ENCODE measurements at regions not wholly inside any gene's neighbourhood (a gene's known extent, or its start where the extent isn't known, plus 50 kb on each side); places are given as distances from the start of the nearest gene placed in this dataset.

DNA sequence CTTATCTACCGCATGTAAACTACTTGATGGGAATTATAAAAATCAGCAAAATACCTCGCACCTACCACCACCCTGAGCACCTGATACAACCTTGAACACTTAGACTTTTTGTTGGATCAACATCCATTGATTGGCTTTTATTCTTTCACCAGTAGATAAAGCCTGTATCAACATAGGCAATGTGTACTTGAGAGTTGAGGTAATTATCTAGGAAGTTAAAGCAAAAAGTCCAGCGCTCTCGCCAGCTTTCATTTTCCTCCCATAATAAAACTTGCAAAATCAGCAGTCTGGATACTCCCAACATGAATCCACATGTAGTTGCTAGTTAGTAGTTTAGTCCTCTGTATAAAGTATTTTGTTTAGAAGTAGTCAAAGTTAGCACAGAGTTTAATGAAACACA lies 132.0 kb upstream of the PRDM1 start:
- no peak for DNase-seq

DNA sequence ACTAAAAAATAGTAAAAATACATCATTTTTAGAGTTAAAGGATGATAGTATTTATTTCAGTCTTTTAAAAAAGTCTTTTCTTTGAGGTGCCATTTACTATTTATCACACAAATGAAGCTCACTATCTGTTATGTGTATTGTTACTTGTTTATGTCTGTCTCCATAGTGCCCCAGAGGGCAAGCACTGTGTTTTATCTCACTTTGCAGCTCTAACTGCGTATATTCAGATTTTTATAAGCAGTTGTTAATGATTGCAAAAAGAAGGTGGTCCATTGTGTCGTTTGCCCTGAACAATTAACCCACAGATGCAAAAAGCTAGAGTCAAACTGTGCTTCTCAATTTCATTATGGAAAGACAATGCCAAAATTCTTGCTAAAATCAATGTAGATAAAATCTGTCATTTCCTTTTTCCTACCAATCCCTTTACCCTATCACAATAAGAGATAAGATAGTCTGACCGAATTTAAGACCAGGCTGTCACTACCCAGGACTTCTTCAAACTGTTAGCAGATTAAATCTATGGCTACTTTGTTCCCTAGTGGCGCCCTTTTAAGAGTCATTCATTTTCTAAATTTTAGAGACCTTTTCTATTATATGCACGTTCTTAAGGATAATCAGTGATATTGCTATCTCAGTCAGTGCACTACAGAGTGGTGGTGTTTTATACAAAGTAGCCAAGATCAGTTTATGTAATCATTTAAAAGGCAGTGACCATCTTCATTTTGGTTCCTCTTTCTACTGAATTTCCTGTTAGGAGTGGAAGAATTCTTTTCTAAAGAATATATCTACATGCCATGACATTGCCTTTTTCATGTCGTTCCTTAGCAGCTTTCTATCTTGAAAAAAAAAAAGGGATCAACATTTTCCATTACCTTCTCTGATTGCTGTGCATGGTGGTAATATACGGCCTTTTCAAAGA lies 133.1 kb upstream of the PRDM1 start:
- no peak for DNase-seq

DNA sequence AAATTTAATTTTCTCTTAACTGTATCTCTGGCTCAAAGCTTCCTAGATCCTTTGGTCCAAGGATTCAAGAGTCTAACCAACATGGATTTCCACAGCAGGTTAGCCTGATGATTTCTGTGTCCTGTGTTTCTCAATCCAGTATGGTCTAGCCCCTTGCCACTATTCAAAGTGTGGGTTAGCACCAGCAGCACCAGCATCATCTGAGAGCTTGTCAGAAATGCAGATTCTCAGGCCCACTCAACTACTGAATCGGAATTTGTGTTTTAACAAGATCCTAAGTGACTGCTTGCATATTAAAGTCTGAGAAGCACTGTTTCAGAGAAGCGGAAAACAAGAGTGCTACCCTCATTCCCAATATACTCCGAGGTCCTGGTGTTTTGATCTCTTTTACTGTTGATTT lies 133.8 kb upstream of the PRDM1 start:
- DNase-seq: no peak

DNA sequence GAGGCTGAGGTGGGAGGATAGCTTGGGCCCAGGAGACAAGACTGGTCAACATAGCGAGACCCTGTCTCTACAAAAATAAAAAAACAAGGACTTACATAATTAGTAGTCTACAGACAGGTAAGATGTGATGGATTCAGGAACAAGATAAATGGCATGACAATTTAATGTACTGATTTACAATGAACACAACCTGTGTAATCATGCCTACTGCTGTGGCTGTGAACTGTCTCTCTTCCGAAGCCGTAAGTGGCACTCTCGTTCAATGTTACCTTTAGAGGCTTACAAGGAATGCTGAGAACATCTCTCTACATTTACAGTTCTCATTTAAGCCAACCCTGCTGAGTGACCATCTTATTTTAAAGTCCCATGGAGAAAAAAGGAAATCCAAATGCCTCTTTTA lies 134.8 kb upstream of the PRDM1 start:
- DNase-seq: no peak

DNA sequence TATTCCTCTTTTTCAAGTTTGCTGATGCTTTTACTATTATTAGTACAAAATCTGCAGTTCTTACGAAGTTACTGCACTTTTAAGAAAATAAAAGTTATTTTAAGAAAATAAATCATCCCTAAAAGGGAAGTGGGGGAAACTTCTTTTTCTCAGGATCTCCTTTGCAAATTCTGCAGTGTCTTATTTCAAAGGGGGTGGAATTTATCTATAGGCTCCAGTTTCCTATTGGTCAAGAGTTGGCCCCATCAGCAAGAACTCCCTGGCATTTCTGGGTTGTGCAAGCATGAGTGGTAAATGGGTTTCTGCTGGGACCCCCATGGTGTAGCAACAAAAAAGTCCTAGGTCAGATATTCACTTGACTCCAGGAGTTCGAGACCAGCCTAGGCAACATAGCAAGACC lies 136.3 kb upstream of the PRDM1 start:
- DNase-seq: no peak

DNA sequence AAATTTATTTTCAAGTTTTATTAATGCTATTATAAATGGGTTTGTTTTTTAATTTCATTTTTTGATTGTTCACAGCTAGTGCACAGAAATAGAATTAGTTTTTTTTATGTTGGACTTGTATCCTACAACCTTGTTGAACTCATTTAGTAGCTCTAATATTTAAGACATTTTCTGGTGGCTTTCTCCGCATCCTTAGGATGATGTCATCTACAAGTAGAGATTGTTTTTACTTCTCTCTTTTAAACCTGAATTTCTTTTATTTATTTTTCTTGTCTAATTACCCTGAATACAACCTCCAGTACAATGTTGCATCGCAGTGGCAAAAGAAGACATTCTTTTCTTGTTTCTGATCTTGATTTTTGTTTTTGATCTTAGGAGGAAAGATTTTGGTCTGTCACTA lies 142.6 kb upstream of the PRDM1 start:
- DNase-seq: no peak

DNA sequence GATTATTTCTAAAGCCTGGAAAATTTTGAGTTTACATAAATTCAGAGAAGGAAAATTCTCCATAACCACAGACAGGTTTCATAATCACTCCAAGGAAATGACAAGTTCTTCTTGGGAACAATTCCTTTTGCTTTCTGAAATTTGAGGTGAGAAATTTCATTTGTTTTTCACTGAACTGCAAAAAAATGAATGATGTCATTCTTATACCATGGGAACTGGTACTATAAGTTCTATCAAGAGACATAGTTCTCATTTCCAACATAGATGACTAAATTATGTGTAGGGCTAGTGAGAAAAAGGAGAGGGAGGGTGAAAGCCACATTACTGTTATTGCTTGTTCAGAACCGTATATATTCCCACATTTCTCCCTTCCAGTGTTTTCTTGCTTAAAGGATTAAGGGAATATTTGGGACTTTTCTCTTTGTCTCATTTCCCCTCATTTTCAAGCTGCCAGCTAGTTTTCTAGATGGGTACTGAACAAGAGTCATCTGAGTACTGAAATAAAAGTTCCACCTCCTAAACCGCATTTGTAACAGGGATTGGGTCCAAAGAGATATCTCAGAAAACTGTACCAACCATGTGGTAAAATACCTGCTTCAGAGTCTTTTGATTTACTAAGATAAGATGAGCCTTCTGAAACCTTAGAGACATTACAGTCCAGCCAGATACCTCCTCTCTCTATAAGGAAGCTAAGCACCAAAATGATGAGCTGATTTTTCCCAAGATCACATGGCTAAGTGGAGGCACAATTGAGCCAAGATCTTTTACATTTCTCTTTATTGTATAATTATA lies 144.3 kb upstream of the PRDM1 start:
- DNase-seq: no peak

DNA sequence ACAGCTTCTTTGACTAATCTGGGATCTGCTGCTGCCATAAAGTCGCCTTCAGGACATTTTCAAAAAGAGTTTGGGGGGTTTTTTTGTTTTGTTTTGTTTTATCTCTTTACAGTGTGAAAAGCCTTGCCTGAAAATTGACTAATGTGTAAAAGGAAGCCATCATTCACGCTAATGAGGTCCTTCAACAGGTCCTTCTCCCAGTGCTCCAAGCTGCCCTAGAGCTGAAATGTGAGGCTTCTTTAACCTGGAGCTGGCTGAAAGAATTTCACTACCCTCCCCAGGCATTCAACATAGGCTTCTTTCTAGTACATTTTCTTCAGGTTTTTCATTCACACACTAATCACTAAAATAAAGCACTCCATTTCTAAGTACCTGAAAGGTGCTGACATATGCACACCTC lies 145.1 kb upstream of the PRDM1 start:
- no peak for DNase-seq

DNA sequence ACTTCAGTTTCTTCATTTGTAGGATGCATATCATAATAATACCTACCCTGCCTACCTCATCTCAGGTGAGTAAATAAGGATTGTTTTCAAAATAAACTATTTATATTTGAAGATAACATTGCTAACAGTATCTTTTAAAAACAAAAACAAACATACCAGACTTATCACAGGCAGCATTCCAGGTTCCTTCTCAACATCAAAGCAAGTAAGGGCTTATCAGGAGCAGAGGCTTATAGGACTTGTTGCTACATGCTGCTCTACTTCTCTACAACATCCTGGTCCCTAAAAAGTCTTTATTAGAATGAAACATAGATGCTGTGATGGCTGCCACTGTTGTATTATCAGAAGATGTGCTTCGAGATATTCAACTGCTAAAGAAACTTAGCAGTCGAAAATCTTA lies 149.2 kb upstream of the PRDM1 start:
- DNase-seq: no peak

DNA sequence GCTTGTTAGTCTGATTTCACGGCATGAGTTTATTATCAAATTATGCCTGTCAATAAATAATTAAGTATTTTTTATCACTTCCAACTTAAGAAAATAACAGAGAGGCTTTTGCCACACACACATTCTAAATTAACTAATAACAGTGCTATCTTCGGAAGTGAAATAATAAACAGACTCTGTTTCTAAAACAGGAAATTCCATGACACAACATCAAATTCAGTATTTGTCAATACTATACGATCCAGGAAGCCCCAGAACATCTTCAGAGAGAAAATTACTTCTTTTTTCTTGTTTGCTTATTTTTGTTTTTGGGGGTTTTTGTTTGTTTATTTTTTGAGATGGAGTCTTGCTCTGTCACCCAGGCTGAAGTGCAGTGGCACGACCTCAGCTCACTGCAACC lies 150.7 kb upstream of the PRDM1 start:
- DNase-seq: no peak

DNA sequence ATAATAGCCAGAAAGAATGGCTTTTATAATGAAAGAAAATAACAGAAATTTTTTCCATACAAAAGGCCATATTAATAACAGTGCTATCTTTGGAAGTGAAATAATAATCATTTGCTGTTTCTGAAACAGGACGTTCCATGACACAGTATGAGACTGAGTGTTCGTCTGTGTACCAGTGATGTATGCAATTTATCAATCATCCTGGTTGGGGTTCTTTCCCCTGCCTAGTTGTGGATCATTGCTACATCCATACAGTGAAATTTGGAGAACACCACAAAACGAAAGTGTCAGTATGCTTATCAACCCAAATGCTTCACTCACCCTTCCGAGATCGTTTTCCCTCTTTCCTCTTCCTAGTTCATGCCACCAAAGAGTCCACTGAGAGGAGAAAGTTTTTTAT lies 151.4 kb upstream of the PRDM1 start:
- DNase-seq: no peak

DNA sequence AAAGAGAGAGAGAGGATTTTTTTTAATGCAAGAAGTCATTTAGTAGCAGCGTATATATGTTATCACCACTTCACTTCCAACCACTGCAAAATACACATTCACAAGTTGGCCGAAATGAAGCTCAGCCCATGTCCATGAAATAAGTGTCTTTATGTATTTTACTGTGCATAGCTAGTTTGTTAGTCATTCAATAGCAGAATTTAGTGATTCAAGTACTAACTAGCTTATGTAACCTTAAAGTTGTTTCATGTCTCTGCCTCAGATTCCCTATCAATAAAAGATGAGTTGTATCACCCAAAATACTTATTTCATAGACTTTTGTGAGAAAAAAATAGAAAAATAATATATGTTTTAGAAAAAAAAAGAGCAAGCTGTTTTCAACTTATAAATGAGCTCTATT lies 153.7 kb upstream of the PRDM1 start:
- DNase-seq: no peak

DNA sequence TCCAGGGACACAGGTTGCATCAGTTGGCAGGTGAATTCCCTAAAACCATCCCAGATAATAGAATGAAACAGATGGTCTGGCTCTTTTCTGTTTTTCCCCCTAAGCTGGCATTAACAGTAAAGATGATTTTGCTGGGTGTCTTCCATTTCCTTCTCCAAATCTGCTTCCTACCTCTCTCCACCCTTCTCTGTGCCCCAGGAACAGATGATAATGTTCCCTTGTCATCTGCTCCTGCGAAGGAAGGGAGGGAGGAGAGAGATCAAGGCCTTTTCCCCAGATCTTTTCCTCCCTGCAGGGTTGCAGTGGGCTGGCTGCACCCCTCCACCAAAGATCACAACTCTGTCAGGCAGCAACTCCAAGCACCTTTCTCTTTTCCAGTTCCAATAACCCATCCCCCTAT lies 156.5 kb upstream of the PRDM1 start:
- DNase-seq: no peak

DNA sequence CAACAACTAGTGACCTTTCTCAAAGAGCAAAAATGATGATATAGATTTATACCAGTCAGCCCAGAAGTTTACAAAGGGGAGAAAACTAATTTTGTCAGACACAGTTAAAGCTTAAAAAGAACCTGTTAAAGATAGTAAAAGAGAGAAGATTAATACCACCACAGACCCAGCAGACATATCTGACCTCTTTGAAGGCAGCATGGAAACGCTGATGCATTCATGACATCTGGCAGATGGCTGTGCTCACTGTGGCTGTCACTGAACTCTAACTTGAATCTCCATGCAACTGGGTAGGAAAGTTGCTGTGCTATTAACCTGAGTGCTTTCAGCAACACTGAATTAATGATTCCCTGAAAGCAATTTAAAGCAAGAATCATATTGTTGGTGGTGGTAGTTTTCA lies 159.8 kb upstream of the PRDM1 start:
- DNase-seq: no peak

DNA sequence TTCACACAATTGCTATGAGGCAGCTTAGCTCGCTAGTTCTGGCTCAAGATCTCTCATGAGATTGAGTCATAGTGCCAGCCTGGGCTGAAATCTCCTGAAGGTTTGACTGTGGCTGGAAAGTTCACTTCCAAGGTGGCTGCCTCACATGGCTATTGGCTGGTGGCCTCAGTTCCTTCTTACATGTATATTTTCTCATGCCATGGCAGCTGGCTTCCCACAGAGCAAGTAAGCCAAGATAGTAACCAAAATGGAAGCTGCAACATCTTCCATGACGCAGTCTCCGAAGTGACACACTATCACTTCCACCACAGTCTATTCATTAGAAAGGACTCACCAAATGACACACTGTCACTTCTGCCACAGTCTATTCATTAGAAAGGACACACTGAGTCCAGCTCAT lies 160.4 kb upstream of the PRDM1 start:
- DNase-seq: no peak

DNA sequence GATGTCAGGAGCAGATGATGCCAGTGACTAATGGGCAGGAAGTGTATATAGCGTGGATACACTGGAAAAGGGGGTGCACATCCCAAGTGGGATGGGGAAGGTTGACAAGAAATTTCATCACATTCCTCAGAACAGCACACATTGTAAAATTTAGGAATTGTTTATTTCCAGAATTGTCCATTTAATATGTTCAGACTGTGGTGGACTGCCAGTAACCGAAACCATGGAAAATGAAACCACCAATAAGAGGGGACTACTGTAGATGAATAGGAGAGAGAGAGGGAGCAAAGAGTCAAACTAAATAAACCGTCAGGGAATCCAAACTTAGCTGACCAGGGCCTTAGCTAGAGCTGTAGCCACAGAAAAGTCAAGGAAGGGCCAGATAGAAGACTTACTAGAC lies 164.4 kb upstream of the PRDM1 start:
- DNase-seq: no peak

DNA sequence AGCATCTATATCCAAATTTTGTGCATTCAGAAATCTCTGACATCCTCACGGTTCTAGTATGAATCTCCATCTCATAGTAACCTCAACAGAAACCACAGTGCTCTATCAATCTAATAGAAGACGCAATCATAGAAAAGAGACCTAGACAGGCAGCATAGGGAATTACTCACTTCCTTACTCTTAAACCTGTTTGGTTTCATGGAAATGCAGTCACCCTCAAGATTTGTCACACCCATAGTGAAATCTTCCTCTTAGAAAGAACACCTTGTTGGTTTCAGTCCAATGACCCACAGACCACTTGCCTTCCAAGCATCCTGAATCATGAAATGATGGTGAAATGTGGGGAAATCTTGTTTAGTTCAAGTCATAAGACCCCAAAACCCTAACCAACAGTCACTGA lies 166.1 kb upstream of the PRDM1 start:
- DNase-seq: no peak

DNA sequence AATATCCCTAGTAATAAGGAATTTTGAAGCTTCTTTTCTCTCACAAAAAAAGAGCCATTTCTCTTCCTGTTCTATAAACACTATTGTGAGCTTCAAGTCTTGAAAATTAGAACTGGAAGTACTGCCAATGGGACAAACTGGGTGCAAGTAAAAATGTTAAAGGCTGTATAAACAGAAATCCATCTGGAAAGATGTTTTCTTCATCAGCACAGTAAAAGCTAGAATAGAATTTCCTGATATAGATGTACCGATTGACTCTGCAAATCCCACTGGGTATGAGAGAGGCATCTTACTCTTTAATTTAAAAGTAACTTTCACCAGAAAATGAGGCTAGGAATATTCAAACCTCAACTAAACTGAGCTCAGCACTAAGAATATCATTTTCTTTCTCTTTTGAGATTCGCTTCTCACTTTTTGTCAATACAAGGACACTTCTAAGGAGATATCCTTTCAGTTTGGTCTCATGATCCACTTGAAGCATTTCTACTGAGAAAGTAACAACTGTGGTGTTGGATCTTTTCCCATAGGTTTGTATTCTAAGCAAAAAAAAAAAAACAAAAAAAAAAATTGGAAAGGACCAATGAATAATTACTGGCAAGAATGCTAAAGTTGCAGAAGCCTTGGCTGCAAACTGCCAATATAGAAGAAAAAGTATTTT lies 169.0 kb upstream of the PRDM1 start:
- DNase-seq: no peak

DNA sequence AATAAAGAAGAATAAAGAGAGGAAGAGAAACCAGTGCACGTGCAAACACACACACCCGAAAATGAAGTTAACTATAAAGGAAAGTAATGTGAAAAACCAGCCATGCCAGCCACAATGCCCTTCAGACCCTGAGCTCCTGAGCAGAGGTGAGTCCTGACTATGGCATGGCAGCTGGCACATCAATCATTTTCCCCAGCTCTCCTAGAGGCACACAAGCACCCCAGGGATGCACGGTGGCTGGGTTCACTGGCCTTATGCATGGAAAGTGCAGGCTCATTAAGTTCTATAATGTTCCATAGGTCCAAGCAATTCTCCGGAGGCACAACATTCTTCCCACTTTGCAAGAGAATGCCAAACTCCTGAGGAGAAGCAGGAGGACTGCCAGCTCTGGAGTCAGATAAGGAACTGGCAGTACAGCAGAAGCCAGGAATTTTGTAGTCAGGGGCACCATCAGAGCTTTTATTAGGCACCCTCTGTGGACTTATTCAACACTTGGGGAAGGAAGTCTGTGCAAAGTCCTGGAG lies 175.0 kb upstream of the PRDM1 start:
- no peak for DNase-seq

DNA sequence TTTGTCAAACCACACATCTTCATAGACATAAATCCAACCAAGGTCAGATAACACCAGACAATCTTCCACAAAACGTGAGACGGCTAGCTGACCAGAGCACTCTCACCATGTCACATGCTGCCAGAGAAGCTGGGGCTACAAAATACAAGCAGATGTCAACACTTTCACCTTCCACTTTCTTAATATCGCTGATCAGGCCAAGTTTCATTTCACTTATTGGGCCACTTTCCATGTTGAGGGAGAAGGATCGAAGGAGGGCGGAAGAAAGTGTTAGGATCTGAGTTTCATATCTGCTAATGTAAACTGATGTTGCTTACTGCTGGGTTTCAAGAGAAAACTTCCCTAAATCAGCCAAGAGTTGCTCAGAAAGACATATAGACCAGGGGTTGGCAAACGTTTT lies 177.0 kb upstream of the PRDM1 start:
- no peak for DNase-seq

DNA sequence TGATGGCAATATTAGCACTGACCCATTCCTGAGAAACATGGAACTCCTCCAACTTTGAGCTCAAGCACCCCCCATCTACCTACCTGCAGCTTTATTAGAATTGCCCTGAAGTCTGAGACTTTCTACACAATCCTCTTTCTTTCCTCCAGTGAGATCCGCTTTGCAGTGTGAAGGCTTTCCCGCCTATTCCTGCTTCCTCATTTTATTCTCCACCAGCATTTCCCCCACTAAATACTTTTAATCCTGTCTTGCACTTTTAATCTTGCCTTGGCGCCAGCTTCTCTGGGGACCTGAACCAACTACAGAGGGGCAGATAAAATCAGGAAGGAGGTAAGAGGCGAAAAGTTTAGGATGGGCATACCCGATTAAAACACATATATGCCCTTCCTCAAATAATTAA lies 178.1 kb upstream of the PRDM1 start:
- no peak for DNase-seq

DNA sequence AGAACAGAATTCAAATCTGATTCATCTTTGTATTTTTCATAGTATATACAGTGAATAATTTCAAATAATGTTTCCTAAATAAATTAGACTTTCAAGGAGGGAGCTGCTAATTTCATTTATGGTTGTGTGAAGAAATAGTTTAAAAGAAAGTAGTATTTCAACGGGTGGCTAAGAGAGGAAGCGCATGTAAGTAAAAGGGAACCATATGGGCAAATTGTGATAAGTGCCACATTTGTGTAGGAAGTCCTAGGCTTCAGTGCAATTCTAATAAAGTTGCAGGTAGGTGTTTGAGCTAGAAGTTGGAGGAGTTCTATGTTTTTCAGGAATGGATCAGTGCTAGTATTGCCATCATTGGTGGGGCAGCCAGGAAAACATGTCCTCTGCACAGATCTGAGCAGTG lies 178.8 kb upstream of the PRDM1 start:
- no peak for DNase-seq

DNA sequence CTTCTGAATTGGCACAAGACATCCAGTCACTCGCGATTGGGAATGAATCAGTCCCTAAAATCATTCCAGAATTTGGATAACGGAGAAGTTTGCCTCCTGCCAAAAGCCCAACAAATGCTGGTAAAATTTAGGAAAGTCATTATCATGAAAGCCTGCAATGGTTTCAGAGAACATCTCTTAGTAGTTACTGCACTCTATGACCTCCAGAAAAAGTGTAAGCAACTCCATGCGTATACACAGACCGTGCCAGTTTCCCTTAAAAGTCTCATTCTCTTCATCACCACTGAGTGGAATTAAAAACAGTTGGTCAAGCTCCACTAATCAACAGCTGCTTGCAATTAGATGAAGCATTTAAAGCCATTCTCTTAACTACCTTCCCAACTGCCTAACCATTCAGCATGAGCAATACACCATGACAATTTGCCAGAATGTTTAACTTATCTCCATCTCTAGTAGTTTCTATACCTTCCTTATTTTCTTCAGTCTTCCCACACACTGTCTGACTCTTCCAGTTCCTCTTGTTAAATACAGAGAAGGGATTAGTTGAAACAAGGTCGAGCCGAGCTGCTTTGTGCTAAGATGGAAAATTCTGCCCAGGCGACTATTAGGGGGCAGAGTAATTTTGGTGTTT lies 183.6 kb upstream of the PRDM1 start:
- no peak for DNase-seq
